IPS-20b (cell line): ENCODE measurements at regions not wholly inside any gene's neighbourhood (a gene's known extent, or its start where the extent isn't known, plus 50 kb on each side); places are given as distances from the start of the nearest gene placed in this dataset.

Source experiments
- H3K27ac ChIP-seq: one replicate; pipeline ENCODE4 v1.5.1; 2013; ENCODE audit warnings: low read length
- H3K27me3 ChIP-seq: 2 replicates; pipeline ENCODE4 v1.6.1; 2013; ENCODE audit warnings: mild to moderate bottlenecking, low read length, inconsistent platforms; ENCODE audit not compliant: insufficient read depth
- H3K36me3 ChIP-seq: 2 replicates; pipeline ENCODE4 v1.6.1; 2013; ENCODE audit warnings: low read depth, mild to moderate bottlenecking, inconsistent platforms, low read length, moderate library complexity; ENCODE audit not compliant: insufficient read depth
- H3K4me1 ChIP-seq: 2 replicates; pipeline ENCODE4 v1.6.1; 2013; ENCODE audit warnings: mild to moderate bottlenecking, control low read depth, inconsistent platforms, low read length, moderate library complexity; ENCODE audit not compliant: insufficient read depth
- H3K4me3 ChIP-seq: 2 replicates; pipeline ENCODE4 v1.5.1; 2013; ENCODE audit warnings: mild to moderate bottlenecking, low read length, inconsistent platforms
- H3K9ac ChIP-seq: 2 replicates; pipeline ENCODE4 v1.6.1; 2013; ENCODE audit warnings: low read depth, mild to moderate bottlenecking, inconsistent platforms, low read length, moderate library complexity
- H3K9me3 ChIP-seq: 2 replicates; pipeline ENCODE4 v1.6.1; 2013; ENCODE audit warnings: mild to moderate bottlenecking, low read depth, low read length, inconsistent platforms; ENCODE audit not compliant: insufficient read depth

DNA sequence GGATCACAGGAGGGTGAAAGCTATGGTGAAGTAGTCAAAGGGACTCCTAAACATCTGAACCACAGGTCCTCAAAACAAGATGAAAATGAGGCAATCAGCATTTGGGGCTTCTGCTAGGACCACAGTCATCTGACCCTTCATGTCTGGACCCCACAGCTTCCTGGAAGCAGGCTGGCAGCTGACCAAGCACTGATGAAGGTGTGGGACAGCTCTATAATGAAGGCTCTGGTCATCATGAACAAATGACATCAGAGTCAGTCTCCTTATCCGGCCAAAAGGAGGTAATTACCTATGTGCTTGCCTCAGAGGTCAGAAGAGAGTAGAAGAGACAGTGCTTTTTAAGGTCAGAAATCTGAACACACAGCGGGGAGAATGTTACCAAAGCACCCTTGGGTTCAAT, 101.2 kb upstream of the GNAO1 start:
- Histone ChIP-seq H3K4me1 (0 out of 2 replicates have a peak, but pooled peaks cover 6% of the 10 kb centered on the region), H3K36me3 (no peaks in the 10 kb centered on the region), H3K9ac (no peak overlapping the region), H3K4me3 (no peak overlapping the region), H3K27me3 (no peaks in the 10 kb centered on the region), H3K9me3 (no peaks in the 10 kb centered on the region), H3K27ac (no peak overlapping the region)

DNA sequence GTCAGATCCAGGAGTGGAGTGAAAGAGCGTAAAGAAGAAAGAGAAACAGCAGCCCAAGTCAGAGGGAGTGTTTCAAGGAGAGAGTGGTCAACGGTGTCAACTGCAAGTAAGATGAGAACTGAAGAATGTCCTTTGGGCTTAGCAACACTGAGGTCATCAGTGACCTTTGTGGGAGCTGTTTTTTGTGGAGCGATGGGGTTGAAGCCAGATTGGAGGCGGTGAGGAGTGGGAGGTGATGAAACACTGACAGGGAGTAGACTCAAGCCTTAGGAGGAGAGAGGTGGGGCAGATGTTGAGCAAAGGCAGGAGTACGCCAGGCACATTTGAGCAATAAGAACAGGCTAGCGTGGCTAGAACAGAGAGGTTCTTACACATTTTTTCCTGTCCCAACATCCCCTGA, 103.7 kb upstream of the GNAO1 start:
- Histone ChIP-seq H3K4me1 (0 out of 2 replicates have a peak, but pooled peaks cover 3% of the 10 kb centered on the region), H3K27me3 (no peaks in the 10 kb centered on the region), H3K4me3 (no peak overlapping the region), H3K9me3 (no peaks in the 10 kb centered on the region), H3K27ac (no peak overlapping the region), H3K9ac (no peak overlapping the region), H3K36me3 (no peaks in the 10 kb centered on the region)

- H3K4me1 ChIP-seq = no peaks in the 10 kb centered on the region
- no peak overlapping the region for H3K9ac ChIP-seq
- no peaks in the 10 kb centered on the region for H3K36me3 ChIP-seq
- H3K27me3 ChIP-seq = no peaks in the 10 kb centered on the region
- H3K9me3 ChIP-seq = no peaks in the 10 kb centered on the region
- H3K27ac ChIP-seq = no peak overlapping the region
- no peak overlapping the region for H3K4me3 ChIP-seq
These were observed 109.9 kb upstream of the GNAO1 start for GRCh38 chr16:56081371-56081770.

DNA sequence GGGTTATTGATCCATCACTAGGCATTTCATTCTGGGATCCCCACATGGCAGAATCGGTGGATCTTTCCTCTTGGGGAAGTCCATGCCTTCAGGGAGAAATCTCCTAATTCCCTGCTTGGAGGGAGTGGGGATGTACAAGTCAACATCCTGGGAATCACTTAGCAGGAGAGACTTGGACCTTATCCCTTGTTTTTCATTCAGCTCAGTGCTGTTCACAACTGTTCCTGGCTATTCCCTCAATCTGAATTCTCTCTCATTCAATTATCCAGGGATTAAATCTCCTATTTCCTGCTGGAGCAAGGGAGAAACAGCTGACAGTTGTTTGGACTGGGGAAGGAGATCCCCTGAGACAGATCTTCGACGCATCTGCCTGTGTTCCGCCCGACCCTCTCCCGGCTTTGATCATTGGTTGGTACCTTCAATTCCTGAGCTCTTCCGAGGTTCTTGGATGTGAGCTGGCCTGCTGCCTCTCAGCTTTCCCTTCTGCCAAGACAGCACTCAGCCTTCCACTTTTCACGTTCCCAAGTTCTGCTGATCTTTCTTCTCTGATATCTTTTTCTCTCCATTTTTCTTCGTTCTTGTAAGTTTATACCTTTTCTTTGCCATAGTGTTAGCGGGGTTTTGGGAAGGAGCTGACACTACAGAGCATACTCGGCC, 115.4 kb upstream of the GNAO1 start:
- Histone ChIP-seq H3K27me3 (no peaks in the 10 kb centered on the region), H3K9ac (no peak overlapping the region), H3K9me3 (no peaks in the 10 kb centered on the region), H3K27ac (no peak overlapping the region), H3K36me3 (no peaks in the 10 kb centered on the region), H3K4me3 (no peak overlapping the region), H3K4me1 (no peaks in the 10 kb centered on the region)

DNA sequence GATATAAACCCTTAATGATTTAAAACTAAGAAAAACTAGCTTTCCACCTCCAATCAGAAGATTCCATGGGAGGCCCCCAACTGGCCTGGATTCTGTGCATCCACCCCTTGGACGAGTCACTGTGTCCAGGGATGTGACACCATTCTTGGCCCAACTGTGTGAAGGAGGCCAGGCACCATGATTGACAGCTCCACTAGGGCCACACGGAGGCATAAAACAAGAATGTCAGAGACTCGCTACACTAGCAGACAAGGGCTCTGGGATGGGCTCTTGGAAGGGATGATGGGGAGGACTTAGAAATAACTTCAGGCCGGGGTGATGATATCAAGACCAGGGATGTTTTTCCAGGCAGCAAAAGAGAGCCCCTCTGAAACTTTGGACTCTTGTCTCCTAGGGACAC, 117.8 kb upstream of the GNAO1 start:
- Histone ChIP-seq H3K4me3 (no peak overlapping the region), H3K4me1 (no peaks in the 10 kb centered on the region; the same call in 1 of the 2 replicates), H3K27me3 (no peaks in the 10 kb centered on the region), H3K27ac (no peak overlapping the region), H3K36me3 (no peaks in the 10 kb centered on the region), H3K9ac (no peak overlapping the region), H3K9me3 (no peaks in the 10 kb centered on the region)

GRCh38 chr16:56072096-56072495, 119.2 kb upstream of the GNAO1 start:
- H3K4me1 ChIP-seq = no peaks in the 10 kb centered on the region; the same call in 1 of the 2 replicates
- H3K27me3 ChIP-seq = no peaks in the 10 kb centered on the region
- H3K9me3 ChIP-seq = no peaks in the 10 kb centered on the region
- H3K27ac ChIP-seq = no peak overlapping the region
- no peak overlapping the region for H3K4me3 ChIP-seq
- H3K36me3 ChIP-seq = no peaks in the 10 kb centered on the region
- H3K9ac ChIP-seq = no peak overlapping the region

GRCh38 chr16:56068816-56069215, 122.5 kb upstream of the GNAO1 start:
- Histone ChIP-seq H3K27ac (no peak overlapping the region), H3K27me3 (no peaks in the 10 kb centered on the region), H3K4me3 (no peak overlapping the region), H3K4me1 (no peaks in the 10 kb centered on the region; the same call in 1 of the 2 replicates), H3K36me3 (no peaks in the 10 kb centered on the region), H3K9ac (no peak overlapping the region), H3K9me3 (no peaks in the 10 kb centered on the region)

GRCh38 chr16:56068314-56068713, 123.0 kb upstream of the GNAO1 start:
- no peaks in the 10 kb centered on the region for H3K27me3 ChIP-seq
- H3K4me3 ChIP-seq = no peak overlapping the region
- H3K9ac ChIP-seq = no peak overlapping the region

DNA sequence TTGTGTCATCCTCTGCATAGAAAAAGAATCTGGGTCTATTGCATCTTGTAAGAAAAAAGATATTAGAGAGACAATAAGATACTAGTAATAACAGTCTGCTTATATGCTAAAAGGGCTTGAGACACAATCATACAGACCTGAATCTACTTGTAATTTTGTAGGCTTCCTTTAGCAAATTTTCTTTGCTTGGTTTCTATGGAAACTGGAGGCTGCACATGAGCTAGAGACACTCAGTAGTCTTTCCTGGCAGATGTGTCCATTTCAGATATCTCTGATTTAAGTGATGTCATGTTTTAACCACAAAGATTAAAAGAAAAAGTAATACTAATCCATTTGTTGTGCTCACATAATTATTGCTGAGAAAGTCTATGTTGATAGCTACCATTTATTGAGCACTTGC, 123.9 kb upstream of the GNAO1 start:
- Histone ChIP-seq H3K27me3 (no peaks in the 10 kb centered on the region), H3K4me1 (no peaks in the 10 kb centered on the region; the same call in 1 of the 2 replicates), H3K4me3 (no peak overlapping the region), H3K27ac (no peak overlapping the region), H3K9ac (no peak overlapping the region), H3K36me3 (no peaks in the 10 kb centered on the region), H3K9me3 (no peaks in the 10 kb centered on the region)

More at GRCh38 chr16:56068314-56068713, 123.0 kb upstream of the GNAO1 start:
- Histone ChIP-seq H3K36me3 (no peaks in the 10 kb centered on the region), H3K9me3 (no peaks in the 10 kb centered on the region), H3K27ac (no peak overlapping the region), H3K4me1 (no peaks in the 10 kb centered on the region; the same call in 1 of the 2 replicates)

DNA sequence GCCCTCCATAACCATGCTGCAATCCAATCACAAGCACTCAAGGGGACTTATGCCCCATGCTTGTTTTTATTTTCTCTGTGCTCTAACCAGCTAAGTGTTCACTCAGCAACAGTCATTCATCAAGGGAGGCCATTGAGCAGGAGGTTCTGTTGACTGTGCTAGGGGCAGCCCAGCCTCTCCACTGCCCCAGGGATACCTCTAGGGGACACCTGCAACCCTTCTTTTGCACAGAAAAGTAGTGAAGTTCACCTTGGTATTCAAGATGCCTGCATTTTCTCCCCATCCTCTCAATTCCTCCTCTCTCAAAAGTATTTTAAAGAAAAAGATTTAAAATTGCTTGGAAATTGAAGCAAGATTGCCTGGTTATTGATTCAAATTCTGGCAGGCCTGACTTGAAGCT, 124.7 kb upstream of the GNAO1 start:
- Histone ChIP-seq H3K4me1 (no peaks in the 10 kb centered on the region; the same call in 1 of the 2 replicates), H3K4me3 (no peak overlapping the region), H3K27me3 (no peaks in the 10 kb centered on the region), H3K9me3 (no peaks in the 10 kb centered on the region), H3K36me3 (no peaks in the 10 kb centered on the region), H3K9ac (no peak overlapping the region), H3K27ac (no peak overlapping the region)

DNA sequence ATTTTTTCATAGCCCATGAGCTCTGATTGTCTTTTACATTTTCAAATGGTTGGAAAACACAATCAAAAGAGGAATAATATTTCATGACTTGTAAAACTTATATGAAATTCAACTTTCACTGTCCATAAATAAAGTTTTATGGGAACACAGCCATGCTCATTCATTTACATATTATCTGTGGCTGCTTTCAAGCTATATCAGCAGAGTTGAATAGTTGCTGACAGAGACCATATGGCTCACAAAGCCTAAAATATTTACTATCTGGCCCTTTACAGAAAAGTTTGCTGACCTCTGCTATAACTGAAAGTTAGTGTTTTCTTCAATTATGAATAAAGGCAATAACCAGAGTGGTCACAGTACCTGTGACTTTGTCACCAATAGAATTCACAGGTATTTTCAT, 128.2 kb upstream of the GNAO1 start:
- no peak overlapping the region for H3K4me3 ChIP-seq
- H3K27ac ChIP-seq = no peak overlapping the region
- H3K36me3 ChIP-seq = no peaks in the 10 kb centered on the region
- H3K4me1 ChIP-seq = no peaks in the 10 kb centered on the region
- H3K27me3 ChIP-seq = no peaks in the 10 kb centered on the region
- H3K9me3 ChIP-seq = no peaks in the 10 kb centered on the region
- no peak overlapping the region for H3K9ac ChIP-seq

GRCh38 chr16:56057151-56057550, 134.1 kb upstream of the GNAO1 start:
- Histone ChIP-seq H3K9me3 (no peaks in the 10 kb centered on the region), H3K9ac (no peak overlapping the region), H3K4me3 (no peak overlapping the region), H3K27ac (no peak overlapping the region), H3K36me3 (no peaks in the 10 kb centered on the region), H3K4me1 (no peaks in the 10 kb centered on the region), H3K27me3 (no peaks in the 10 kb centered on the region)
